COLO668 (cell line): ENCODE measurements at regions not wholly inside any gene's neighbourhood (a gene's known extent, or its start where the extent isn't known, plus 50 kb on each side); places are given as distances from the start of the nearest gene placed in this dataset.
"Not testable (repeated sequence)": the region's sequence is repeated elsewhere in the genome, so short reads cannot be mapped to it uniquely, and the experiment has no call there.

ENCODE experiments used
- DNase-seq: peaks from one replicate; lab custom pipeline; 2025; ENCODE audit not compliant: unreplicated experiment; lab: John Stamatoyannopoulos, UW

DNA sequence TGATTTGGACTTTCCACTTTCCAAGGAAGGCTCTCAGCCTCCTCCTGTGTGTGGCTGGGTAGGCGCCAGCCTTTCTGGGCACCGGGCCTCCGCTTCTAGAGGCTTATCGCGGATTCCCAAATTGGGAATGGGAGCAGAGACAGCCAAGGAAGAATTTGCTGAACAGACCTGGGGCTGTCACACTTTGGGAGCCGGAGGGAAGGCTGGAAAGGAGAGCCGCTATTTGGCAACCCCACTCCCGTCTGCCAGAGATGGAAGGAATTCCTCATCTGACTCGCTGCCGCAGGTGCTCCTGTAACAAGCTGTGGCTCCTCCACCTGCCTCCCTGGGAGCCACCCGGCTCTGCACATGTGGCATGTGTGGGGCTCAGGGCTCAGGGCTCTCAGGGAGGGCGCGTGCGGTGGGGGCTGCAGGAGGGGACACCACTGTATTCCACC, 50.8 kb upstream of the ECHDC3 start:
- no peak for DNase-seq

DNA sequence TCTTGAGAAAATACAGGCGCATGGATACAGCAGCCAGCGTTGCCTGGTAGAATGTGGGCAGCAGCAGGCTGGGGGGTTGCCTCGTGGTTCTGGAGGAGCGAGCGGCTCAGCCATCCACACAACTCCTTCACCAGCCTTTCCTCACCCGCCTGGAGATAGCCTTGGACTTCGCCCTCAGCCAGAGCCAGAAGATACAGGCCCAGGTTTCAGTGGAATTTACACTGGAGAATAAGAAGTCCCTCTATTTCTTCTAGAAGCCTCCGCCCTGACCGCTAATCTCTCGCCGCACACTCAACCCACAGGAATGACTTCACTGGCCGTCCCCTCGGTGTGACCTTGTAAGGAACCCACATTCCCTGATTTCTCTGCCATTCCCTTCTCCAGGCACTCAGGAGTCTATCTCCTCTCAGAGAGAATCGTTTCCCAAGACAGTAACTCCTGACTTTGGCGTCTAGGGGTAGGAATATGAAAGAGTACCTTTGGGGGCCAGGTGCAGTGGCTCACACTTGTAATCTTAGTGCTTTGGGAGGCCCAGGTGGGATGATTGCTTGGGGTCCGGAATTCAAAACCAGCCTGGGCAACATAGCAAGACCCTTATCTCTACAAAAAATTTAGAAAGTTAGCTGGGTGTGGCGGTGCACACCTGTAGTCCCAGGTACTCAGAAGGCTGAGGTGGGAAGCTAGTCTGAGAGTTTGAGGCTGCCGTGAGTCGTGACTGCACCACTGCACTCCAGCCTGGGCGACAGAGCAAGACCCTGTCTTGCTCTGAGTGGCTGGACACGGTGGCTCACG, 52.0 kb upstream of the ECHDC3 start:
- no peak for DNase-seq

DNA sequence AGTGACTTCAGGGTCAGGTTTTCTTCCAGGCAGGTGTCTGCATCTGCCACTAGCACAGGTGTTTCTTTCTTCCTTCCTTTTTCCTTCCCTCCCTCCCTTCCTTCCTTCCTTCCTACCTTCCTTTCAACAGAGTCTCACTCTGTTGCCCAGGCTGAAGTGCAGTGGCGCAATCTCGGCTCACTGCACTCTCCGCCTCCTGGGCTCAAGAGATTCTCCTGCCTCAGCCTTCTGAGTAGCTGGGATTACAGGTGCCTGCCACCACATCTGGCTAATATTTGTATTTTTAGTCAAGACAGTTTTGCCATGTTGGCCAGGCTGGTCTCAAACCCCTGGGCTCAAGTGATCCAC, 53.8 kb upstream of the ECHDC3 start:
- DNase-seq = not testable (repeated sequence)

DNA sequence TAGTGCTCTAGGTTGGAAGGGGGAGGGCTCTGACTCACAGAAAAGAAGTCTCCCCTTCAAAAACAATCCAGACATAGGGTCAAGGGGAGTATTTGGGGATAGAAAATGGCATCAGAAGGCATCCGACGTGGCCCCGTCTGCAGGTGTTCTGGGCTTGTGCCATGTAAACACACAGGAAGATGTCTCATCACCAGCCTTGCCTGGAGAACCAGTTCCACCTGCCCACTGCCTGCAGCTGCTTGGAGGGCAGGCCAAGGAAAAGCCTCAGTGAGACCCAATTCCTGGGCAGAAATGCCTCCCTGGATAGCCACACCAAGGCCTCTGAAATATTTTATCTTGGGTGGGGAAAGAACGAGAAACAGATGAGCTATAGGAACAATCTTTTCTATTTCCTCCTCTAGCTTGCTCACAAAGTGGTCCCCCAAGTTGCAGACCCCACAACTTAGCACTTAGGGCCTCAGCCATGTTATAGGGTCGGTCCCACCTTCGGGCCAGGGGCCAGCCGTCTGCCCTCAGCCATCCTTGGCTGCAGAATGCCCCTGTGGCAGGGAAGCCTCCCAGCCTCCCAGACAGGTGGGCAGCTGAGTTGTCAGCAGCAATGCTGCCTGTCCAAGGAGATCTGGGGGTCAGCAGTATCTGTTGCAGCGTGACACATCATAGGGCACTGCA, 54.3 kb upstream of the ECHDC3 start:
- peak; percentile 4 for DNase-seq

DNA sequence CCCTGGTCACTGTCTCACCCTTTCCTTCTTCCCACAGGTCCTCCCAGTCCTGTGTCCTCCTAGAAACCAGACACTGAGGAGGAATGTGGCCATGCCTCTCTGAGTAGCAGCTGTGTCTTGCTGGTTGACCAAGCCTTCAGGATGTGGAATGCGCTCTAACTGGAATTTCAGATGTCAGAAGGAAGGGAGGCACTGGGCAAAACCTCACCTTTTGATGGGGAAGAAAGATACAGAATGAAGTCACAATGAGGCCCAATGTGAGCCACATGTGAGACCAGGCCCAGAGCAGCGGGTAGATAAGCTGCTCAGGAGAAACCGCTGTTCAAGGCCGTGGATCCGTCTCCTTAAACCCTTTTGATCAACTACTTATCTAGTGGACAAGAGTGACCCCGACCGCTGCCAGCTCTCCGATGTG, 54.8 kb upstream of the ECHDC3 start:
- no peak for DNase-seq

DNA sequence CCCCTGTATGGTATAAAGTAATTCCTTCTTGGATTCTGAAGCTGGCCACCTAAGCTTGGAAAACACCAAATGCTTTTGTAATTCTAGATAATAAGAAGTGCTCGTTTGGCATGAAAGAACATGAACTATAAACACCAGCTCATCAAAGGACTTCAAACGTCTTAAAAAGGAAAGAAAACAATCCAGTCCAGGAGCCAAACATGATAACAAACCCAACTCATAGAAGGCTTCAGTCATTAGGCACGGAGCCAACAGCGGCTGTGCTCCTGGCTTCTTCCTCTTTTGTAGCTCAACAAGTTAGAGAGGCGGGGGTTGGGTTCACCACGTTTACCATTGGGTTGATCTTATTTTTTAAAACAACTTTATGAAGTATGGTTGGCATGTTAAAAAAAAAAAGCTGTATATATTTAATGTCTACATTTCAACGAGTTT, 56.4 kb upstream of the ECHDC3 start:
- DNase-seq = peak; percentile 19

DNA sequence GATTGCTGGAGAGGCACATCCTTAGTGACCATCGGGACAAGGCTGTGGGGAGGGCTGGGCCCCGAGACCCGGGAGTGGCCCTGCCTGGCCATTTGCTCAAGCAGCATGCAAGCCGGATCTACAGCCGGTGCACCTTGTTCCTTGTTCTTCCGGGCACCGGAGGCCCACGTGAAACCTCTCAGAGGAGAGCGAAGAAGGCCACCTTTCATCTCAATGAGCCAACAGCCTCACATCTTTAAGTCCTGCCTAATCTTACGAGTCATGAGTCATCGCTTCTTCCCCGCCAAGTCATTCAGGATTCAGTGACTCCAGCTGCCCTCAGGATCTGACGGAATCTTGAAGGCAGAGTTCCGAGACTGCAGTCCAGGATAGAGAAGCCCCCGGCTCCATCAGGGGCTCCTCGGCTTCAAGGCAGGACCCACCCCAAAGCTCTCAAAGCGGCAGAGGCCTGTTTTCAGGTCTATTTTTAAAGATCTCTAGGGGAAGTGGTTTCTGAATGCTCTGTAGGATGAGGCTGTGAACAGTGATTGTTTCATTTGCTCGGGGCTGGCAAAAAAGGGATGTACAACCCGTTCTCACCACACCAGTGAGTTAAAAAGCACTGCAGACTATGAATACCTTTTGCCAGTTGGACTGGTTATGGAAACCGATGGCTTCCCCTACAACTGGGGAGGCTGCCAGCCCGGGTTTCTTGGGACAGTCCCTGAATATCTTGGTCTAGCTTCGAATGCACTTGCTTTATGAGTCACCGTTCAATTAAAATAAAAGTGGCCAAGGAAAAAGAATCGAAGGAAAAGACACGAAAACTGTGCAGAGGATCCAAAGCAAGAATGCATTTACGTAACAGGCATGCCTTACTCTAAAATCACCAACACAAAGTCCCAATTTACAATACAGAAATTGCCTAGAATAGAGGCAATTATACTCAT, 57.2 kb upstream of the ECHDC3 start:
- no peak for DNase-seq

DNA sequence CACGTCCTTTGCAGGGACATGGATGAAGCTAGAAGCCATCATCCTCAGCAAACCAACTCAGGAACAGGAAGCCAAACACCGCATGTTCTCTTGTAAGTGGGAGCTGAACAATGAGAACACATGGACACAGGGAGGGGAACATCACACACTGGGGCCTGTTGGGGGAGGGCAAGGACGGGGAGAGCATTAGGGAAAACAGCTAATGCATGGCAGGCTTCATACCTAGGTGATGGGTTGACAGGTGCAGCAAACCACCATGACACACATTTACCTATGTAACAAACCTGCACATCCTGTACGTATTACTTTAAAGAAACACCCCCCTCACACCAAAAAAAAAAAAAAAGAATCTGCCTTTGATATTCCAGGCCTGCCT, 57.9 kb upstream of the ECHDC3 start:
- DNase-seq = peak; percentile 1

DNA sequence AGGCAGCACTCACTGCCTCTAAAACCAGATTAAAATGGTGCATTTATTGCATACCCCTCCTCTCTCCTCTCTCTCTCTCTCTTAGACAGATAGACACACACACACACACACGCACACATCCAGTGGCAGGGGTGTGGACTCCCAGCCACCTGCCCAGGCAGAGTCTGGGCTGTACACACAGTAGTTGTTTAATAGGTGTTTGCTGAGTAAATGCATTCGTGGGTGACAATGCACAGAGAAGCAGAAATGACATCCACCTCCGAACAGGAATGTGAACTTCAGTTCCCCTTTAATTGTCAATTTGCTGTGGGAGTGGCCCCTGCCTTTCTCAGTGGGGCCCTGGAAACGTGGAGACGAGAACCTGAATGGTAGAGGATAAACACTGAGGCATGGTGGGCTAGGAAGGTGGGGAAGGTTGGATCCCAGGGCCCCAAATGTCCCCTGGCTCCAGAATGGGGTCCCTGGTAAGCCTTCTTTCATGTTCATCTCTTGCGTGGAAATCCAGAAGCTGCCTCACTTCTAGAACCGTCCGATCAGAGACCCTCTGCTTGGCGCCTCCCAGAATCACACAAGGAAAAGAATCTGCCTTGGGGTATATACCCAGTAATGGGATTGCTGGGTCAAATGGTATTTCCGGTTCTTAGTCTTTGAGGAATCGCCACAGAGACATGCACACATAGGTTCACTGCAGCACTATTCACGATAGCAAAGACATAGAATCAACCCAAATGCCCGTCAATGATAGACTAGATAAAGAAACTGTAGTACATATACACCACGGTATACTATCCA, 58.5 kb upstream of the ECHDC3 start:
- DNase-seq = peak; percentile 23

DNA sequence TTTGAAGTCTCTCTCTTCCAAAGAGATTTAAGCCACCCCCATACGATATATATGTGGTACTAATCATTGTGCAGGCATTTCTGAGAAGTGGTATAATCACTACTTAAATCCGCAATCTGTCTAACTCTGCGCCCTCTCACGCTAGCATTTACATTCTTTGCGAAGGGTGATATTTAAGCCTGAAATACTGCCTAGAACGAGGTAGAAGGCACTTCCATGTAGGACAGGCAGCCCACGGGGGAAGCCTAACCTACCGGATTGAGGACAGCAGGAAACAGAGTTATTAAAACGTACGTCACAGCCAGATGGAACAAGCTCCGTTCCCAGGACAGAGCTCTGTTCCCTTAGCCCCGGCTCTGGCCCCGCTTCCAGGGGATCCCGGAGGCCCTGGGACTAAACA, 59.3 kb upstream of the ECHDC3 start:
- no peak for DNase-seq

DNA sequence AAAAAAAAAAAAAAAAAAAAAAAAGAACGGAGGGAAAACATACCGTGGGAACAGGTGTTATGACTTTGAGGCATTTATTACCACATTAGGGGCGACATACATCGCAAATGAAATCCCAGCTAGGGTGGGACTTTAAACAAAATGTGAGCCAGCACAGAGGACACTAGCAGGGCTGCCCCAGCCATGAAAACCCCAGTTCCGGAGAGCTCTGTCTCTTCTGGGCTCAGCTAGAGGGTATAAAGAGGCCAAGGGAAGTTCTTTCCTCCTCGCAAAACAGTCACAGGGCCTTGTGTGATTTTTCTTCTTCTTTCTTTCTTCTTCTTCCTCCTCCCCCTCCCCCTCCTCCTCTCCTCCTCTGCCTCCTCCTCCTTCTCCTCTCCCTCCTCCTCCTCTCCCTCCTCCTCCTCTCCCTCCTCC, 59.9 kb upstream of the ECHDC3 start:
- DNase-seq = no peak

DNA sequence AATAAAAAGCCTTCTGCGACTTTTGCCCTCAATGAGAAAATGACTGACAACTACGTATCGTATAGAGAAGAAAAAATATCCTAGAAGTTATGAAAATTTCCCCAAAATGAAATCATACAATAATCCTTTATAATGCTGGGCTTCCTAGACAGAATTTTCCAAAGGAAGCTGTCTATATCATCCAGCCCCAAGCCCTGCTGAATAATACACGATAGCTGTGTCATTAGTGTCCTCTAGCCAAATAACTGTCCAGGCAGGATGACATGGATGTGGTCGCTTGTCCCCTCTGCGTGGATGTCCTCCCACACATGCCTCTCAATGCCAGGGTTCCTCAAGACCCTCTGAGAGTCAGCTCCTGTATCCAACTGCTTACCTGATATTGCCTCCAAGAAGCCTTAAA, 61.7 kb upstream of the ECHDC3 start:
- no peak for DNase-seq

DNA sequence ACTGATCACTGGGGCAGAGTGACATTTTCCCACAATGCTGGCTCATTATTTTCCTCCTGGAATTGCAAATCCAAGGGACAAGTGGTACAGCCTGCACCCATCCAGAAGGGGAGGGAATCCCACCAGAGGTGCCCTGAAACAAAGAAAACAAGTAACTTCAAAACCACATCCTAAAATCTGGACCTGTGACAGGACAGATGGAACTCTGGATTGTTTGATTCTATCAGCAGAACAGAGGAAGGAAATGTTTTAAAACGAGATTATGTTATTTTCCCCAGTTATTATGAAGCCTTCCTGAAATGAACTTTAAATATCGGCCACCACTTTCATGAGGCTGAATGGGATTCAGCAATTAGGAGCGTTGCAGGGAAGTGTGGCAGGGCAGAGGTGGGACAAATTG, 62.2 kb upstream of the ECHDC3 start:
- DNase-seq = no peak

DNA sequence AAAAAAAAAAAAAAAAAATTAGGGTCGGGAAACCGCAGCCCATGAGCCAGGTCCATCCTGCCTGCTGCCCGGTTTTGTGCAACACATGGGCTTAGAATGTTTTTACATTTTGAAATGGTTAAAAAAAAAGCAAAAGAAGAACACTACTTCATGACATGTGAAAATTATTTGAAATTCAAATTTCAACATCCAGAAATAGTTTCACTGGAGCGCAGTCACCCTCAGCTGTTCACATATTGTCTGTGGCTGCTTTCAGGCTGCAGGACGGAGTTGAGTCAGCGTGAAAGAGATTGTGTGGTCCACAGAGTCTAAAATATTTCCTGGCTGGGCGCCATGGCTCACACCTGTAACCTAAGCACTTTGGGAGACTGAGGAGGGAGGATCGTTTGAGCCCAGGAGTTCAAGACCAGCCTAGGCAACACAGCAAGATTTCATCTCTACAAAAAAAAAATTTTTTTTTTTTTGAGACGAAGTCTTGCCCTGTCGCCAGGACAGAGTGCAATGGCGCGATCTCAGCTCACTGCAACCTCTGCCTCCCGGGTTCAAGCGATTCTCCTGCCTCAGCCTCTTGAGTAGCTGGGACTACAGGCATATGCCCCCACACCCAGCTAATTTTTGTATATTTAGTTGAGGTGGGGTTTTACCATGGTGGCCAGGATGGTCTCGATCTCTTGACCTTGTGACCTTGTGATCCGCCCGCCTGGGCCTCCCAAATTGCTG, 63.9 kb upstream of the ECHDC3 start:
- no peak for DNase-seq

DNA sequence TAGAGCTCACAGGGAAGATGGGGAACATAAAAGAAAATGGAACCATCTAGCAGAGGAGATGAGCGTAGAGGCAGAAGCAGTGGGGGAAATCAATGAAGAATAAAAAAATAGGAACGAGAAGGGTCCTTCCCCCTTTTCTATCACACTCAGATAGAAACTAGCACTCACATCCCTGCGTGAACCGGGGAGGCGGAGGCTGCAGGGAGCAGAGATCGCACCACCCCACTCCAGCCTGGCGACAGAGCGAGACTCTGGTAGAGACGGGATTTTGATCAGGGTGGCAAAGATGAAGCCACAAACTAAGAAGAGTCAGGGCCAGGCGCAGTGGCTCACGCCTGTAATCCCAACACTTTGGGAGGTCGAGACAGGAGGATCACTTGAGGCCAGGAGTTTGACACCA, 64.7 kb upstream of the ECHDC3 start:
- DNase-seq = no peak

DNA sequence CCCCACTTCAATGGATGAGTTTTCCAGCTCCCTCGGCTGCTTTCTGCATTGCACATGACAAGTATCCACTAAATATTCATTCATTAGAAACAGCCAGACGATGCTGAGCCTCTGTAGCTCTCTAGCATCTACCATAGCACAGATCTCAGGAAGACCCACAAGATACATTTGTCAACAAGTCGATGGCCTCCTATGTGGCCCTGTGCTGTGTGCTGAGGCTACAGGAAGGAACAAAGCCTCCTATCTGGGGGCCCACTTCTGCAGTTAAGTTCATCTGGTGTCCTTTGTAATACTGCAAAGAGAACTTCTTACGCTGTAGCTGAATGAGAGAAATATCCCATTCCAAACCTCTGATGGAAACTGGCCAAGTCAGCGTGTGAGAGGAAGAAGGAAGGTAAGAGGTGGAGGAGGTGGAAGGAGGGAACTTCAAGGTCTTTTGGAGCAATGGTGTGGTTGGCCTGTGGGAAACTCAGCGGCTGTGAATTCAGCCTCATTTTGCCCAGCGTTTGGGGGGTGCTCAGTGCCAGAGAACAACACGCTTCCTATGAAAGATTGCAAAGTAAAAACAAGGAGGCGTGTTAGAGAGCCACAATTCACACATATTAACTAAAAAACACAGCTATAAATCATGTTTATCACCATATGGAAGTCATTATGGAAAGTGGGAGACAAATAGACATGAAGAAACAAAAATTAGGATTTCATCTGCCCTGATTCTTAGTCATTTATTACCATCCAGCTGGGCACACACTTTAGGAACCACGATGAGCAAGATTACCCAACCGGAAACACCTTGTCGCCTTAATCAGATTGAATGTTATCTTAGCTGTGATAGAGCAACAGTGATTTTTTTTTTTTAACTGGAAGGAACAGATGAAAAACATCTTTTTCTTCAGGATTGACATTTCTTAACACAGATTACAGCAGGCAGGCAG, 62.2 kb upstream of the USP6NL start:
- DNase-seq = no peak

DNA sequence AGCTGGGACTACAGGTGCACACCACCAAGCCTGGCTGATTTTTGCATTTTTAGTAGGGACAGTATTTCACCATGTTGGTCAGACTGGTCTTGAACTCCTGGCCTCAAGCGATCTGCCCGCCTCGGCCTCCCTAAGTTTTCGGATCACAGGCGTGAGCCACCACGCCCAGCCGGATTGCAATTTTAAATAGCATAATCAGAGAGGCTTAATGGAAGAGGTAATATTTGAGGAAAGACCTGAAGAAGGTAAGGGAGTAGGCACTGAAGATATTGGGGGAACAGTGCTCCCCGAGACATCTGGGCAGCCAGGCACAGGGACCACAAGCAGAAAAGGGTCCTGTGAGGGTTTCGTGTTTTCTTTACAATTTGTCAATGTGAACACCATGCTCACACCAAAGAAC, 61.4 kb upstream of the USP6NL start:
- no peak for DNase-seq

DNA sequence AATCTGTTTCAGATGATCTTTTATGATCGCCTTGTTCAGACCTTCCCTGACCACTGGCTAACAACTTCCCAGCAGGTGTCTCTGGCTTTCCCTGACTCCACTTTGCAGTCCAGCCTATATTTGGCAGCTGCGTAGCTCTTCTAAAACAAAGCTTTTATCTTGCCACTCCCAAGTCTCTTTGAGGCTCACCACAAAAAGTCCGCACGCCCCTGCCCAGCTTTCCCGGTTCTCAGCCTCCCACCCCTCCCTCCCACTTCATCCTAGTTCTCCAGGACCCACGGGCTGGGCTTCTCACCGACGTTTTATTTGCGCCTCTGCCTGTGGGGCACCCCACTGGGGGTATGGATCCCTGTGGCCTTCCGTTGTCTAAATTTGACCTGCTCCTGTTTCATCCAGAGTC, 58.9 kb upstream of the USP6NL start:
- no peak for DNase-seq
